ENCODE measurements at regions not wholly inside any gene's neighbourhood (a gene's known extent, or its start where the extent isn't known, plus 50 kb on each side); places are given as distances from the start of the nearest gene placed in this dataset.
"Not testable (repeated sequence)": the region's sequence is repeated elsewhere in the genome, so short reads cannot be mapped to it uniquely, and the experiment has no call there.

- DNase-seq, result no peak
Observed at GRCh38 chr6:19336579-19336978, 500.6 kb upstream of the ID4 start.

- no peak for DNase-seq
Observed at GRCh38 chr6:19337101-19337500, 500.1 kb upstream of the ID4 start.

- no peak for DNase-seq
Observed at GRCh38 chr6:19342616-19343015, 494.6 kb upstream of the ID4 start.

- no peak for DNase-seq
Observed at GRCh38 chr6:19349429-19349828, 487.7 kb upstream of the ID4 start.

- no peak for DNase-seq
Observed at GRCh38 chr6:19354181-19354580, 483.0 kb upstream of the ID4 start.

GRCh38 chr6:19356692-19357091 is 480.5 kb upstream of the ID4 start:
- no peak for DNase-seq

- DNase-seq, result no peak
Observed at GRCh38 chr6:19362396-19362795, 474.8 kb upstream of the ID4 start.

GRCh38 chr6:19368511-19368910 is 468.7 kb upstream of the ID4 start:
- DNase-seq, result no peak

- no peak for DNase-seq
Observed at GRCh38 chr6:19369785-19370184, 467.4 kb upstream of the ID4 start.

GRCh38 chr6:19370831-19371230 is 466.3 kb upstream of the ID4 start:
- DNase-seq, result no peak

GRCh38 chr6:19375613-19376012 is 461.6 kb upstream of the ID4 start:
- no peak for DNase-seq

- DNase-seq, result no peak
Observed at GRCh38 chr6:19377722-19378121, 459.4 kb upstream of the ID4 start.

- DNase-seq, result no peak
Observed at GRCh38 chr6:19380293-19380692, 456.9 kb upstream of the ID4 start.

GRCh38 chr6:19382676-19383075 is 454.5 kb upstream of the ID4 start:
- no peak for DNase-seq

GRCh38 chr6:19391926-19392325 is 445.2 kb upstream of the ID4 start:
- no peak for DNase-seq

- DNase-seq, result no peak
Observed at GRCh38 chr6:19394051-19394450, 443.1 kb upstream of the ID4 start.

- DNase-seq, result no peak
Observed at GRCh38 chr6:19394687-19395086, 442.5 kb upstream of the ID4 start.

- no peak for DNase-seq
Observed at GRCh38 chr6:19395316-19395715, 441.9 kb upstream of the ID4 start.

GRCh38 chr6:19399406-19399805 is 437.8 kb upstream of the ID4 start:
- no peak for DNase-seq

- not testable (repeated sequence) for DNase-seq
Observed at GRCh38 chr6:19404884-19405283, 432.3 kb upstream of the ID4 start.

GRCh38 chr6:19408331-19408730 is 428.8 kb upstream of the ID4 start:
- DNase-seq, result no peak

GRCh38 chr6:19410481-19410880 is 426.7 kb upstream of the ID4 start:
- no peak for DNase-seq

- DNase-seq, result no peak
Observed at GRCh38 chr6:19413323-19413722, 423.8 kb upstream of the ID4 start.

GRCh38 chr6:19415605-19416326 is 421.4 kb upstream of the ID4 start:
- DNase-seq, result no peak

- DNase-seq, result no peak
Observed at GRCh38 chr6:19416811-19417210, 420.4 kb upstream of the ID4 start.

Measured in NCI-H187 (cell line).